Peyer's patch (tissue), 4 donors: ENCODE measurements at regions not wholly inside any gene's neighbourhood (a gene's known extent, or its start where the extent isn't known, plus 50 kb on each side); places are given as distances from the start of the nearest gene placed in this dataset.

Experiments
- DNase-seq, 3 donors: peaks; one replicate each; pipeline ENCODE4 v3.0.0-alpha.2; 2017 to 2019
- H3K27ac ChIP-seq, 4 donors: fragments of 200-600 bp; sonication (generic); one replicate each; pipeline ENCODE4 v1.5.1; 2016 to 2019
- H3K27me3 ChIP-seq, 2 donors: fragments of 200-600 bp; sonication (generic); one replicate each; pipeline ENCODE4 v1.5.1; 2019
- H3K36me3 ChIP-seq, 3 donors: fragments of 200-600 bp; sonication (generic); one replicate each; pipeline ENCODE4 v1.5.1; 2016 to 2019
- H3K4me1 ChIP-seq, 4 donors: fragments of 200-600 bp; sonication (generic); one replicate each; pipeline ENCODE4 v1.5.1; 2016 to 2019
- H3K4me3 ChIP-seq, 4 donors: fragments of 200-600 bp; sonication (generic); 1 replicate in 3 of 4; 2 replicates in 1 of 4; pipeline ENCODE4 v1.5.1; 2016 to 2019; ENCODE audit warnings: mild to moderate bottlenecking in 1 of 4
- H3K9me3 ChIP-seq, 4 donors: fragments of 200-600 bp; sonication (generic); one replicate each; pipeline ENCODE4 v1.5.1; 2016 to 2019; ENCODE audit warnings: mild to moderate bottlenecking in 1 of 4
- CTCF ChIP-seq, 6 experiments: fragments of 450-650 bp in 4 of 6; fragments of 200-600 bp in 2 of 6; sonication (generic) in 1 of 6; IDR thresholded peaks; one replicate each; pipeline ENCODE4 v1.5.1; 2017 to 2019; ENCODE audit warnings: antibody characterized with exemption in 6 of 6, mild to moderate bottlenecking in 3 of 6, moderate library complexity in 1 of 6
- POLR2A ChIP-seq, 2 donors: fragments of 450-650 bp; IDR thresholded peaks; one replicate each; pipeline ENCODE4 v1.5.1; 2017; ENCODE audit warnings: antibody characterized with exemption in 2 of 2, mild to moderate bottlenecking in 2 of 2, moderate library complexity in 2 of 2

- H3K27me3 ChIP-seq, result no peaks in the 10 kb centered on the region
Measured at GRCh38 chr13:111895896-111896821, 170.8 kb upstream of the SOX1 start.

GRCh38 chr13:111897178-111897845 is 169.6 kb upstream of the SOX1 start:
- peak in 1 of 3 donors; percentile 33 for DNase-seq
- no peaks in the 10 kb centered on the region for H3K9me3 ChIP-seq
- no peak overlapping the region for H3K4me3 ChIP-seq
- H3K27me3 ChIP-seq, result no peaks in the 10 kb centered on the region
- no peaks in the 10 kb centered on the region for H3K4me1 ChIP-seq
- no peak overlapping the region for H3K27ac ChIP-seq
- no peaks in the 10 kb centered on the region for H3K36me3 ChIP-seq
- TF ChIP-seq POLR2A (IDR thresholded peaks at IDR 0.05) (no peak), CTCF (IDR thresholded peaks at IDR 0.05) (no peak)

More at GRCh38 chr13:111895896-111896821, 170.8 kb upstream of the SOX1 start:
- no peaks in the 10 kb centered on the region for H3K36me3 ChIP-seq
- TF ChIP-seq POLR2A (IDR thresholded peaks at IDR 0.05) (no peak), CTCF (IDR thresholded peaks at IDR 0.05) (no peak)
- H3K9me3 ChIP-seq, result no peaks in the 10 kb centered on the region
- H3K27ac ChIP-seq, result no peak overlapping the region
- DNase-seq, result peak in 1 of 3 donors; percentile 14
- no peaks in the 10 kb centered on the region for H3K4me1 ChIP-seq
- H3K4me3 ChIP-seq, result no peak overlapping the region

GRCh38 chr13:111897846-111898215 is 169.1 kb upstream of the SOX1 start:
- Histone ChIP-seq H3K36me3 (no peaks in the 10 kb centered on the region), H3K27ac (no peak overlapping the region), H3K4me1 (no peaks in the 10 kb centered on the region), H3K27me3 (no peaks in the 10 kb centered on the region), H3K9me3 (no peaks in the 10 kb centered on the region), H3K4me3 (no peak overlapping the region)
- no peak for TF ChIP-seq CTCF (IDR thresholded peaks at IDR 0.05)
- no peak for TF ChIP-seq POLR2A (IDR thresholded peaks at IDR 0.05)
- DNase-seq, result no peak

- no peak overlapping the region for H3K4me3 ChIP-seq
- no peak for TF ChIP-seq CTCF (IDR thresholded peaks at IDR 0.05)
- TF ChIP-seq POLR2A (IDR thresholded peaks at IDR 0.05), result no peak
- H3K4me1 ChIP-seq, result no peaks in the 10 kb centered on the region
- H3K27ac ChIP-seq, result no peak overlapping the region
- H3K9me3 ChIP-seq, result no peaks in the 10 kb centered on the region
- no peaks in the 10 kb centered on the region for H3K36me3 ChIP-seq
- no peaks in the 10 kb centered on the region for H3K27me3 ChIP-seq
- DNase-seq, result no peak
Measured at GRCh38 chr13:111898956-111899713, 167.8 kb upstream of the SOX1 start.

- H3K36me3 ChIP-seq, result no peaks in the 10 kb centered on the region
- H3K4me3 ChIP-seq, result no peak overlapping the region
- H3K27me3 ChIP-seq, result no peaks in the 10 kb centered on the region
- DNase-seq, result no peak
- H3K9me3 ChIP-seq, result no peaks in the 10 kb centered on the region
- TF ChIP-seq CTCF (IDR thresholded peaks at IDR 0.05), result no peak
- no peaks in the 10 kb centered on the region for H3K4me1 ChIP-seq
- no peak overlapping the region for H3K27ac ChIP-seq
Measured at GRCh38 chr13:111899714-111900389, 167.1 kb upstream of the SOX1 start.
